Head of caudate nucleus (tissue), 42 donors: ENCODE measurements at regions not wholly inside any gene's neighbourhood (a gene's known extent, or its start where the extent isn't known, plus 50 kb on each side); places are given as distances from the start of the nearest gene placed in this dataset.
"Not testable (repeated sequence)": the region's sequence is repeated elsewhere in the genome, so short reads cannot be mapped to it uniquely, and the experiment has no call there.

Experiments
- DNase-seq, 42 donors: peaks; one replicate each; pipeline versions ENCODE4 v3.0.0 to v3.0.0-alpha.2; 2020 to 2021; ENCODE audit warnings: mixed read lengths in 7 of 42
- intact Hi-C: fragments of 100-400 bp; cut with DNase I; formaldehyde crosslinking; loops from one replicate; pipeline ENCODE4 v1.15.0; 2022

DNA sequence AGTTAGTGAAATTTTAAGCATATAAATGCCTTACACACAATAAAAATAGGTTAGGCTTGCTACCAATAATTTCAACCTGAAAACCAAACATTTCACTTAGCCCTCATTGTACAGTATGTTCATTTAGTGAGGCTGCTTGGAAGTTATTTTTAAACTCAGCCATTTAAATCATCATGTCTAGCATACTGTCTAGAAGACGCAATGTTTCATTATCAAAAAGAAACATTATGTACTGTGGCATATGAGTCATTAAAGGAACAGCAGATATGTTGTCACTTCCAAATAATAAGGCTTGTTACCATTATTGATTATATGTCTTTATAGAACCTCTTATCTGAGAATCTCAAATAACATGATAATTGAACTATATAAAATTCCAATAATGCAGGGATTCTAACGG, 304.7 kb downstream of the RMST start:
- intact Hi-C loops, result no loop called here
- DNase-seq, result no peak

DNA sequence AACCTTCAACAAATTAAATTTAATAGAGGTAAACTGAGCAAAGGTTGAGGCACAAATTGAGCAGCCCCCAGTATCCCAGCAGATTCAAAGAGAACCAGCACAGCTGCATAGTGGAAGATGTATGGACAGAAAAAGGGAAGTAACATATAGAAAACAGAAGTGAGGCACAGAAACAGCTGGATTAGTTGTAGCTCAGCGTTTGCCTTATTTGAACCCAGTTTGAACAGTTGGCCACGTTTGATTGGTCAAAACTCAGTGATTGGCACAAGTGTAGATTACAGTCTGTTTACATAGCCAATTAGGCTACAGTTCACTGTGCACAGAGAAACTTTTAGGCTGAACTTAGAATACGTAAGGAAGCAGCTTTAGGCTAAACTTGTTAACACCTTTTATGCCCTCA, 315.5 kb downstream of the RMST start:
- intact Hi-C loops, result no loop called here
- DNase-seq, result no peak

DNA sequence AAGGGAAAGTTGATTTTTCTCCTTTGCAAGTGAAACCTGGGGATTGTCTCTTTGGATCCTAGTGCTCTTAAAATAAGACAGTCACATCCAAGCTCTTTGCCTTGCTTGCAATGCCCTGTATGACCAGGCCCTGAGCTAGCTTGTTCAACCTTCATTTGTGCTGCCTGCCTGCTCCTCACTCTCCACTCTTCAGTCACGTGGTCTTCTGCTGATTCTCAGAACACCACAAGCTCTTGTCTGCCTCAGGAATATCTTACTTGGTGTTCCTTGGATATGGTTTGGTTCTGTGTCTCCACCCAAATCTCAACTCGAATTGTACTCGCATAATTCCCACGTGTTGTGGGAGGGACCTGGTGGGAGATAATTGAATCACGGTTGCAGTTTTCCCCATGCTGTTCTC, 318.7 kb downstream of the RMST start:
- DNase-seq, result no peak
- intact Hi-C loops, result no loop called here

DNA sequence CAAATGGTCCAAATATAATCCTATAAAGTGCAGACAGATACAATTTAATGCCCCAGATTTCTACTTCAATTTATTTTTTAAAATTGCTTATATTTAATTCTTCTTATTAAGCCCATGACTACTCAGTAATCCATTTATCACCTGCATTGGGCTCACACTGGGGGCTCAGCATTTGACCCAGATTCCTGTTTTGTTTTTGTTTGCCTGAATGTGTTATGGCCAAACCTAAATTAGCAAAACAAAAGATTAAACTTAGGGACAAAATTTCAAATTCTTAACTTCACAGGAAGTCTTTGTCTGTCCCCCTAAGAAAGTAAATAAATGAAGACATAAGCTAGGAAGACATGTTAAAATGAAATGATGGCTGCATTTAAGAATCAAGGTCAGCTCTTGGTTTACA, 322.3 kb downstream of the RMST start:
- intact Hi-C loops, result no loop called here
- DNase-seq, result no peak

DNA sequence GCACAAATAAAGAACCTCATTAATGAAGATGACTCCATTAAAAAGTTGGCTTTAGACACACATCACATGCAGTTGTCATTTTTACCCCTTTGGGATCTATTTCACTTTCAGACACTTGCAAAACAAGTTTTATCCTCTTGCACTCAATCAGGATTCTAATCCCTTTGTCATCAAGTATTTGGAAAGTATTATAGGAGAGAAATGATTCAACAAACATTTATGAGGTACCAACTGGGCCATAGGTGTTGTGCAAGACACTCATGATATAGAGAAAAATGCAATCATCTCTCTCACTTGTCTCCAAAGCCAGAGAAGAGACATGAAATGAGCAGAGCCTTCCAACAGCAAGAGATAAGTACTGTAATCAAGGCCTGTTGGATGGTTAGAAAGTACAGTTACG, 327.7 kb downstream of the RMST start:
- DNase-seq, result no peak
- intact Hi-C loops, result no loop called here

DNA sequence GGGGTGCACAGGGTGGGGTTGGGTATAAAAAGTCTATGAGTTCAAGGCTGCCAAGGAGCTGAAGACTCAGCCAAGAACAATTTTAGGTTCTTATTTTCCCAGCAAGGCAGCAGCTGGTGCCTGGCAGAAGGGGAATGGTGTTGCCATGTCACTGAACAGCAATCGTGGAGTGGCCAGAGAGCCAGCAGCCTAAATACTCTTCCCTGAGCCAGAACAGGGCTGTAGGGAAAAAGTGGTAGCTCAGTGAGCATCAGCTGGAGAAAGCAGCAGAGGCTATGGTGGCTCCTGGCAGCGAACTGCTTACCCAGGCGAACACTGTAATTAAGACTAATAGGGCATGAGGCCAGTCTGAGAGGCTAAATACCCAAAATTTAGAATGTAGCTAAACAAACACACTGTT, 334.9 kb downstream of the RMST start:
- intact Hi-C loops, result no loop called here
- peak in 15 of 42 donors; percentile 2 to 43 (median 9) for DNase-seq

DNA sequence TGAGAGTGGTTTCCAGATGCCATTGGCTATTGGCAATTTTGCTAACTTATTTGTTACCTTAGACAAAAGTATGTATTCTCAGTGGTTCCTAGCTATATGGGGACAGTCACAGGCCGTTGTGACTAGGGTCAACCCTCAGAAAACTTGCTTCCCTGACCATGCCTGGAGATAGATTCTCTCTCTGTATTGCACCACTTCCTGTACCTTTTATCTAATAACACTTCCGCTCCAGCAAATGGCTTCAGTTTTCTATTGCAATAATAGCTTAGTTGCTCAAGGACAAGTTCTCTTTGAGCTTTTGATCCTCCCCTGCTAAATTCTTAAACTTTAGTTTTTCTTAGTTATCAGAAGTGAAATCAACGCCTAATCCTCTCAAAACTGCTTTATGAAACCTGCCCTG, 338.0 kb downstream of the RMST start:
- no peak for DNase-seq
- intact Hi-C loops, result no loop called here

DNA sequence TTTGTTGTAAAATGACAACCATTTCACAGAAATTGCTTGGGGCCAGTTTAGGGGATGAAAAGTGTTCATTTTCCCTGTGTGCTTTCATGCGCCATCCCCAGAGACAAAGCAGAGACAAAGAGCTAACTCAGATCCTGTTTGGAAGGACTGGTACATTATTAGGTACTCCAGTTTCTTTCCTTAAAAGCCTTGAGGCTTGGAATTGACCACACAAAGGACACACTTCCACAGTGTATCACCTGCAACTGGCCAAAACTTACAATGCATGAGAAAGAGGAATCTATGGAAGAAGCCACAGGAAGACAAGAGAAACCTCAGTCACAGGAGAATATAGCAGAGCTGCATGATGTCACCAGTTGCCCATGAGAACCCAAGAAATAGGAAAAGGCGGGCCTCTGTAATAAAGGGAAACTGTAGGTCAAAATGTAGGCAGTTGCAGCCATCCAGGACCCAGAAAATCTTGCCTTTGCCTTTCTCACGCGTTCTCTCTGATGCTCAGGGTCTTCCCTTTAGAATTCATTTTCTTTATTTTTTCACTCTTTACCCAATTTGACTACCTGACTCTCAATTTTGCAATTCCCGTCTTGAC, 339.0 kb downstream of the RMST start:
- no peak for DNase-seq
- intact Hi-C loops, result no loop called here

DNA sequence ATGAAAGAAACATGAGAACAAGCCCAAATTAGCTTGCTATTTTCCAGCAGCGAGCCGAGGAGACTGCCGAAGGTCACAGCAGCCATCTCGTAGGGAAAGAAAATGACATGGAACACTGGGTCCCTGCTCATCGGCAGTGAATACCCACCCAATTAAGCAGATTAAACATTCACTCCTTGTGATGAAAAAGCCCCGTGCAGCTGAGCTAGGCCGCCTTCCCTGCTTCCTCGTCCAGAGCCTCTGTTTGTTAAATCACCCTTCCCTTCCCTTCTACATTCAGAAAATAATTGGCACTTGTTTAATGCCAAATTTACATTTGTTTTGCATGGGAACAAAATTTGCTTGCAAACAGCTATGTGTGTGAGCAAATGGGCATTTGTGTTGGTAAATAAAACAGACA, 342.5 kb downstream of the RMST start:
- intact Hi-C loops, result no loop called here
- DNase-seq, result peak in 22 of 42 donors; percentile 1 to 42 (median 14)

DNA sequence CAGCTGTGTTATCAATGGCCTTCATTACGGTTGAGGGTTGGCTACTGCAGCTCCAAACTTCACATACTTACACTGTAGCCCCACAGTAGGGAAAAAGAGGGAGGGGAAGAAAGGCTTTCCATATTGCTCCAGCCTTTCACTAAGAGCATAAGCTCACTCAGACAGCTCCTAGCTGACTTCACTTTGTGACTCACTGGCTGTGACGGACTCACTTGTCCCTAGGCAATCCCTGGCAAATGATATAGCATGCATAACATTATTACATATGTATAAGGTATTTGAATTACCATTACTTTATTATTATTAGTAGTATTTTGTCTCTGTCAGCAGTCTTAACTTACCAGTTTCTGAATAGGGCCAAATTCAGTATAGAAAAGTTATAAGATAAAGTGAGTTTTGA, 350.7 kb downstream of the RMST start:
- intact Hi-C loops, result no loop called here
- no peak for DNase-seq

DNA sequence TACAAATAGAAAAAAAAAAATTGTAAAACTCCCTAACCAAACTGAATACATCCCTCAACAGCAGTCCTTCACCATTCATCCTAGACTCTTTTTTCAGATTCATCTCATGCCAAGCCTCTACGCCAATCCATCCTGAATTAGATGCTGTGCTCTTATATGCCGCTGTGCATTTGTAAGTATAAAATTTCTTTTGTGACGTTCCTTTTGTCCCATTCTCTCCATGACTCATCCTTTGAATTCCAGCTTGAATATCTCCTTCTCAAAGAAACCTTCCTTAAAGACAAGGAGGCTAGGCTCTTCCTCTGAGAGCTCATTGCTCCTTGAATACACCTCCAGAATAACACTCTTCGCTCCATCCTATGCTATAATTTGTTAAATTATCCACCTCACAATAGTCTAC, 359.2 kb downstream of the RMST start:
- intact Hi-C loops, result no loop called here
- no peak for DNase-seq

DNA sequence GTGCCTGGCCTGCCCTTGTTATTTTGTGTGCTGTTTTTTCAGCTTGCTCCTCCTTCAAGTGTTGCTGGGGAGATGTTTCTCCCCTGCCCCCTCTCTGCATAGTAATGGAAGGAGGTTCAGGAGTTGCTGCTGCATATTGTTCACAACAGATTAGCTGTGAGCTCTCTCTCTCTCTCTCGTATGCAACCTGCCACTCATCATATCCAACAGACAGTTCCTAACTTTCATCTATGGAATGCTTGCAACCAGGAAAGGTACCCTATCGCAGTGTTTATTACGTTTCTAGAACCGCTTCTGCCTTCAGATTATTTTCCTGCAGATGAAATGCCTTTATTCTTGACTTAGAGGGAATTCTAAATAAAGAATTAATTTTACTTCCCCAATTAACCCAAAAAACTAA, 372.9 kb downstream of the RMST start:
- no peak for DNase-seq
- intact Hi-C loops, result no loop called here

DNA sequence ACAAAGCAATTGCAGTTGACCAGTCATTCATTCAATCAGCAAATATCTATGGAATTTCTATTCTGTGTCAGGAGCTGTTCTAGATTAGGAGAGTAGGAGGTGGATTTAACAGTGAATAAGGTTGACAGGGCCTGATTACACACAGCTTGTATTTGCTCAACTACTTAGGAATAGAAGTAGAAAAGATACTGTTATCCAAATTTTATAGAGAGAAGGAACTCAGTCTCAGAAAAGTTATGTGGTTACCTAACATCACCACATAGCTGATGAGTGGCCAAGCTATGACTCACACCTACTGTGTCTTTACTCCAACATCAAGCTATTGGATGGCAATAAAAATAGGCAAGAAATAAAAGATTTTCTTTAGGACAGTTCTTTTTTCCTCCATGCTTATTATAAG, 374.8 kb downstream of the RMST start:
- DNase-seq, result no peak
- intact Hi-C loops, result no loop called here

DNA sequence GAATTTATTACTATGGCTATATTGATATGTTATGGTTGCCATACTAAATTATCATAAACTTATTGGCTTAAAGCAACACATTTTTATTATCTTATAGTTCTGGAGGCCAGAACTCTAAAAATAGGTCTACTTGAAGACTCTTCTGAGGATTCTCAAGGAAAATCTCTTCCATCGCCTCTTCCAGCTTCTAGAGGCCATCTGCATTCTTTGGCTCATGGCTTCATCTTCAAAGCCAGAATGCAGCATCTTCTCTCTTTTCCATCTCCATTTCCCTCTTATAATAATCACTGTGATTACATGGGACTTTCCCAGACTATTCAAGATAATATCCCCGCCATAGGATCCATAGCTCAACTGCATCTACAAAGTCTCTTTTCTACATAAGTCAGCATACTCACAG, 385.4 kb downstream of the RMST start:
- intact Hi-C loops, result no loop called here
- DNase-seq, result no peak

DNA sequence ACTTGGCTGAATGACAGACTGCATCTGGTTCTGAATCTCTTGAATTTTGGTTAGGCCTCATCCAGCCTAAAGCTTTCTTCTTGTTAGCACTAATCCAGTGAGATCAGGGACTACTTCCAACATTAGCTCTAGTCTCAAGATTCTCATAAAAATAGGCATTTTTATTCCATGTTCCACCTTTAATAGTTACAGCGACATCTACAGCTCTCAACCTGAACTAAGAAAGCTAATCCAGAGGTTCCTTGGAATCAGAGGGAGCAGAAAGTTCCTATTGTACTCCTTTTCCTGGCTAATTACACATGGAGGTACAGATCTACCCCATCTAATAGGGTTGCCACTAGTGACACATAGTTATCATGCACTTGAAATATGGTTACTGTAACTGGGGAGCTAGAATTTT, 391.9 kb downstream of the RMST start:
- DNase-seq, result no peak
- intact Hi-C loops, result no loop called here

DNA sequence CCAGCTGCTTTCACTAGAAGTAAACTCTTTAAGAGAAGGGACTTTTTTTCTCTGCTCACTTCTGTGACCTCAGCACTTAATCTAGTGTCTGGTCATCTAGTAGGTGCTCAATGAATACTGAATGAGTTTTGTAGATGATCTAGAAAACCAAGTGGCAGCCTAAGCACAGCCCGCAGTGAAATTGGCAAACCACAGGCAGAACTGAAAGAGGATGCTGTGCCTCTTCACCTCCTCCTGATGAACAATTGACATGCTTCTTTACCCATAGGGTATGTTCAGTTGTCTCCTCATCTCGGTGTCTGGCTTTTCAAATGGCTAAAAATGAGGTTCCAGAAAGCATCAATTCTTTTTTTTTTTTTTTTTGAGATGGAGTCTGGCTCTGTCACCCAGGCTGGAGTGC, 399.5 kb downstream of the RMST start:
- no peak for DNase-seq
- intact Hi-C loops, result no loop called here

DNA sequence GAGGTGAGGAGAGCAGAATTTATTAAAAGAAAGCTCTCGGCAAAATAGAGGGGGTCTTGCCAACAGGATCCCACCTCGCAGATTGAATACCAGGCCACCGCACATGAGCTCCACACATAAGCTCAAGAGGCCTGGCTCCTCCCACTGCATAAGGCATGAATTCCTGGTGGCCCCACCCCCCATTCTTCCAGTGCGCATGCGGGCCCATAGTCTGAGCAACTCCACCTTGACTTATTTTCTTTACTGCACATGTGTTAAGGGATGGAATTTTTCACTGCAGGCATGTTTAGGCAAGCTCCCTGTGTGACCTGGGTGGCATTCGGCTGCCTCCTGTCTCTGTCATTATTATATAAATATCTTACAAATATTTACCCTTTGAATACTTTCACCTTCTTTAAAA, 412.5 kb downstream of the RMST start:
- intact Hi-C loops, result no loop called here
- no peak for DNase-seq

DNA sequence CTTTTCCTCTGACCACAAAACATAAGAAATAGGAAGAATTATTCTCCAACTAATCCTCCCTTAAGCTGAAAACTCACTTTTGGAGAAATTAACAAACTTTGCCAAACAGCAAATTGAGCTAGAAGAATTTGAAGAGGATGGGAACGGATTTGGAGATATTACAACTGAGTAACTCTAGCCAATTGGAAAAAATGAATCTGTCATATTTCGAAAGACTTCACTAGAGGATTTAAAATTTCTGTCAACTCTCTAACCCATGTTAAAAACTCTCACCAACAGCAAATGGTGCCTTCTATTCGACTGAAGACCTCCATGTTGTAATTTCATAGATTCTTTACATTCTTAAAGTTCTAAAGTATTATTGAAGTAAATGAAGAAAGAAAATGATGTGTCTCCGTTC, 414.2 kb downstream of the RMST start:
- intact Hi-C loops, result no loop called here

DNA sequence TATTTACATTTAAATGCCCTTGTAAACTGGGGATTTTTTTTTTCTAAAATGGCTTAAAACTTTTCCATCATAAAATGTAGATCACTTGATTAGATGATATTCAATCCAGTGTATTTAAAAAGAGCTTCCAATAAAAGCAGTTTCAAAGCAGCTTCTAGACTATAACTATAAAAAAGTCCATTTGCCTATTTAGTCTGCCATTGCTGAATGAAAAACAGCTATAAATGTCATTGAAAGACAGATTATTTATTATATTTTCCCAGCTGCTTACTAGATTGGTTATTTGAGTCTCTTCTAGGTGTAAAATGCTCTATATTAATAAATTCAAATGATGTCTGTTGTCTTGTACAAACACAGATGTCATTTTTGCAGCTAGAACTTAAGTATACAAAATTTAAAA, 414.8 kb downstream of the RMST start:
- intact Hi-C loops, result no loop called here
- no peak for DNase-seq

More for the DNA sequence above, 414.2 kb downstream of the RMST start:
- DNase-seq, result no peak

DNA sequence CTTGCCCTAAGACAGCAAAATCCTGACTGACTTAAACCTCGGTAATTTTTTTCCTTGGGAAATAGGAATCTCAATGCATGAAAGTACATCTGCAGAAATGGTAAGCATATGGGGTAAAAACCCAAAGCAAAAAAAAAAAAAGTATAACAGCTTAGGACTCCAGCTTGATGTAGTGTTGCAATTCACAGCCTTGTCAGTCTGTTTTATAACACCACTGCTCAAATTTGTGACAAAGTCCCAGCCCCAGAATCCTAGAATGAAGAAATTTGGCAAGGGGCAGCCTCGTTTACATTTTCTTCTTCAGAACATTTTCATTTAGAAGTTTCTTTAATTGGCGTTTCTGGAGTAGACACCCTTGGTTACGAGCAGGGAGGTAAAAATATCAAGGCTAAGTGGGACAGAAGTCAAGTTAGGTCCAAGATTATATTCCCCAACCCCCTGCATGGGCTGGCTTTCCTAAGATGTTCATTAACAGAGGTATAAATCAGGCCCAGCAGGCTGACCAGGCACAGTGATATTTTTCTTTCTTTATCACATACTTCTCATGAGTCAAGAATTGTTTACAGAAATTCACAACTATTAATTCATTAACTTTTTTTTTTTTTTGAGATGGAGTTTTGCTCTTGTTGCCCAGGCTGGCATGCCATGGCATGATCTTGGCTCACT, 424.0 kb downstream of the RMST start:
- no peak for DNase-seq
- intact Hi-C loops, result no loop called here

DNA sequence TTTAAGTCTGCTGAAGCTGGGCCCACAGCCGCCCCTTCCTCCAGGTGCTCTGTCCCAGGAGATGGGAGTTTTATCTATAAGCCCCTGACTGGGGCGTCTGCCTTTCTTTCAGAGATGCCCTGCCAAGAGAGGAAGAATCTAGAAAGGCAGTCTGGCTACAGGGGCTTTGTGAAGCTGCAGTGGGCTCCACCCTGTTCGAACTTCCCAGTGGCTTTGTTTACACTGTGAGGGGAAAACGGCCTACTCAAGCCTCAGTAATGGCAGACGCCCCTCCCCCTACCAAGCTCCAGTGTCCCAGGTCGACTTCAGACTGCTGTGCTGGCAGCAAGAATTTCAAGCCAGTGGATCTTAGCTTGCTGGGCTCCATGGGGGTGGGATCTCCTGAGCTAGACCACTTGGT, 435.3 kb downstream of the RMST start:
- intact Hi-C loops, result not testable (repeated sequence)

DNA sequence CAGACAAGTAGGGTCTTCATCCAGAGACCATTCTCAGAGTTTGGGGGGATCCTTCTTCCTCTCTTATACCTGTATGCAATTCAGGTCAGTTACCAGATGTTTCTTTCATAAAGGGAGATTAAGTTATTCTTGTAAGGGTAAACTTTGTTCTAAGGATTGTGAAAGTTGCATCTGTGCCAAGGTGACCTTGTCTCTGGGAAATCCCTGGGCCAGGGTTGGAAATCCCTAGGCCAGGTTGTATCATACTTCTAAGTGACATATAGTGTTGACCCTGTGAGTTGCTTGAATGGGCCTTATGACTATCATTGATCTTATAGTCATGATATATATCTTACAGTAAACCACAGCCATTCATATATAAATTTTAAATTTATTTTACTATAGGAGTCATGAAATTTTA, 436.9 kb downstream of the RMST start:
- DNase-seq, result no peak
- intact Hi-C loops, result no loop called here

More for the DNA sequence above, 435.3 kb downstream of the RMST start:
- DNase-seq, result not testable (repeated sequence)
